ENCODE measurements at regions not wholly inside any gene's neighbourhood (a gene's known extent, or its start where the extent isn't known, plus 50 kb on each side); places are given as distances from the start of the nearest gene placed in this dataset.

DNA sequence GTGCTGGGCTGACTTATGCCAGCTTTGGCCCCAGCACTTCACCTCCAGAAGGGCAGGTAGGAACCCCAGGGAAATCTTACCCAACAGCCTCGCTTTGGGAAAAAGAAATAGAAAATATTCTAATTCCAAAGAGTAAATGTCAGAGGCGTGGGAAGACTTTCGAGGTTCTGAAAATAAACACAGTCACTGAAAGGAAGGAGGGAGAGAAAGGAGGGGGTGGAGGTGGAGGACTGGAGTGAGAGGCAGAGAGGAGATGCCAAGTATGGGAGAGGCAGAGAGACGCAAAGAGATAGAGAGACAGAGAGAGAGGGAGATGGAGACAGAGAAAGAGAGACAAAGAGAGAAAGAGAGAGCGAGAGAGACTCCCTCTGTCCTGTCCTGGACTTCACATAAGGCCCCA lies 395.0 kb downstream of the PTPRU start:
- no peak overlapping the region for H2AFZ ChIP-seq (ENCODE audit: low read length)
- H3K9ac ChIP-seq (ENCODE audit: low read length), result no peak overlapping the region
- no peaks in the 10 kb centered on the region for H3K27me3 ChIP-seq (ENCODE audit: low read length)
- H3K36me3 ChIP-seq (ENCODE audit: insufficient read depth, low read length), result no peaks in the 10 kb centered on the region
- no peak overlapping the region for H3K27ac ChIP-seq (ENCODE audit: low read length)
- no peaks in the 10 kb centered on the region for H3K9me3 ChIP-seq (ENCODE audit: low read length)
- no peaks in the 10 kb centered on the region for H4K20me1 ChIP-seq (ENCODE audit: insufficient read depth, low read depth, low read length)
- H3K4me1 ChIP-seq (ENCODE audit: low read length), result no peaks in the 10 kb centered on the region
- no peak overlapping the region for H3K4me2 ChIP-seq (ENCODE audit: low read depth, low read length, poor library complexity, severe bottlenecking)
- no peak overlapping the region for H3K4me3 ChIP-seq (ENCODE audit: low read length)
- H3K79me2 ChIP-seq (ENCODE audit: low read length), result no peaks in the 10 kb centered on the region
- no peak for DNase-seq
- H3K9me2 ChIP-seq (replicated peaks; ENCODE audit: insufficient read depth, low read length), result no peaks in the 10 kb centered on the region

GRCh38 chr1:29630756-29631155 lies 394.4 kb downstream of the PTPRU start:
- H3K9me2 ChIP-seq (replicated peaks; ENCODE audit: insufficient read depth, low read length), result no peaks in the 10 kb centered on the region
- H3K79me2 ChIP-seq (ENCODE audit: low read length), result no peaks in the 10 kb centered on the region
- no peak overlapping the region for H3K4me2 ChIP-seq (ENCODE audit: low read depth, low read length, poor library complexity, severe bottlenecking)
- no peaks in the 10 kb centered on the region for H3K9me3 ChIP-seq (ENCODE audit: low read length)
- no peaks in the 10 kb centered on the region for H3K27me3 ChIP-seq (ENCODE audit: low read length)
- H4K20me1 ChIP-seq (ENCODE audit: insufficient read depth, low read depth, low read length), result no peaks in the 10 kb centered on the region
- H3K9ac ChIP-seq (ENCODE audit: low read length), result no peak overlapping the region
- H3K36me3 ChIP-seq (ENCODE audit: insufficient read depth, low read length), result no peaks in the 10 kb centered on the region
- DNase-seq, result no peak
- H3K4me3 ChIP-seq (ENCODE audit: low read length), result no peak overlapping the region
- no peak overlapping the region for H2AFZ ChIP-seq (ENCODE audit: low read length)
- no peak overlapping the region for H3K27ac ChIP-seq (ENCODE audit: low read length)
- no peaks in the 10 kb centered on the region for H3K4me1 ChIP-seq (ENCODE audit: low read length)

DNA sequence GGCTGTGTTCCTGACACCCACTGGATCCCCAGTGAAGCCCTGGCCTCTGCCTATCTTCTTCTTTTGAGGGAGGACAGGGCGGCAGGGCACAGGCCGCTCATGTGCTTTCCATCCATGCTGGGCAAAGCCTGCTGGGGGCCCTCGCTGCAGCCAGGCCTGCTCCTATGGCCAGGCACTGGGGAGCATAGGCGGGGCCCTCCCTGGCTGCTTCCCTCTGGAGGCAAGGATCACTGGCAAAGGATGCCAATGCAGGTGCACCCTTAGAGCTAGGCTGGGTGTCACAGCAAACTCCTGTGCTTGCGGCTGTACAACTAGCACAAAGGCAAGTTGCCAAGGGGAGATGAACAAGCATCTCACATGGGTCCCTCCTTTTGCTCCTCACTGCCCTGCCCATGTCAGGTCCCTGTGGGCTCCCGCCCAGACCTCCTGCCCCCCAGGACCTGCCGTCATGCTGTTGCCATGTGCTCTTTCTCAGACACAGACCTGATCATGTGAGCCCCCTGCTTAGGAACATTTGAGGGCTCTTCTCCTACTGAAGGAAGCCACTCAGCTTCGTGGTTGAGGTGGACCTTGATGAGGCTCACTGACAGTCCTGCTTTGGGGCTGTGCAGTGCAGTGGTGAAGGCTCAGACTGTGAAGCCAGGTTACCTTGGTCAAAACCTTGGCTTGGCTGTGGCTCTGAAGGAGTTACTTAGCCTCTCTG lies 393.6 kb downstream of the PTPRU start:
- H3K27me3 ChIP-seq (ENCODE audit: low read length), result no peaks in the 10 kb centered on the region
- H3K79me2 ChIP-seq (ENCODE audit: low read length), result no peaks in the 10 kb centered on the region
- H3K4me3 ChIP-seq (ENCODE audit: low read length), result no peak overlapping the region
- no peak overlapping the region for H3K4me2 ChIP-seq (ENCODE audit: low read depth, low read length, poor library complexity, severe bottlenecking)
- no peak for DNase-seq
- no peaks in the 10 kb centered on the region for H3K9me2 ChIP-seq (replicated peaks; ENCODE audit: insufficient read depth, low read length)
- no peaks in the 10 kb centered on the region for H4K20me1 ChIP-seq (ENCODE audit: insufficient read depth, low read depth, low read length)
- H2AFZ ChIP-seq (ENCODE audit: low read length), result no peak overlapping the region
- H3K36me3 ChIP-seq (ENCODE audit: insufficient read depth, low read length), result no peaks in the 10 kb centered on the region
- H3K9me3 ChIP-seq (ENCODE audit: low read length), result no peaks in the 10 kb centered on the region
- no peaks in the 10 kb centered on the region for H3K4me1 ChIP-seq (ENCODE audit: low read length)
- no peak overlapping the region for H3K9ac ChIP-seq (ENCODE audit: low read length)
- H3K27ac ChIP-seq (ENCODE audit: low read length), result no peak overlapping the region

DNA sequence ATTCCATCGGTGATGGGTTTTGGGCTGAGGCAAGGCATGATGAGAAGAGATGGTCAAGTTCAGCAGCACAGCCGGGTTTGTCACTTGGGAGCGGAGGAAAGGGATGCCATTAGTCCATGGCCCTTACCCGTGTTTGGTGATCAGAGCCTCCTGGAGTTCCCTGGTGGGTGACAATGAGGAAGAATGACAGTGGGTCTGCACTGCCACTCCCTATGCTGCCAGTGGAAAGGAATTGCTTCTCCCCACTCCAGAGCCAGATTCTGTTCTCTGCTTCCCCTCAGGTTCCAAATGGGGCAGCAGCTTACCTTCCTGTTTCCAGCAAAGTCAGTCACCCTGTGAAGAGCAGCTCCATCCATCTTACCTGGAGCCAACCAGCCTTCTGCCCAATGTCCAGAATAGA lies 393.1 kb downstream of the PTPRU start:
- H2AFZ ChIP-seq (ENCODE audit: low read length), result no peak overlapping the region
- no peaks in the 10 kb centered on the region for H4K20me1 ChIP-seq (ENCODE audit: insufficient read depth, low read depth, low read length)
- no peaks in the 10 kb centered on the region for H3K79me2 ChIP-seq (ENCODE audit: low read length)
- DNase-seq, result no peak
- H3K4me1 ChIP-seq (ENCODE audit: low read length), result no peaks in the 10 kb centered on the region
- H3K9me3 ChIP-seq (ENCODE audit: low read length), result no peaks in the 10 kb centered on the region
- no peaks in the 10 kb centered on the region for H3K27me3 ChIP-seq (ENCODE audit: low read length)
- no peak overlapping the region for H3K4me2 ChIP-seq (ENCODE audit: low read depth, low read length, poor library complexity, severe bottlenecking)
- no peaks in the 10 kb centered on the region for H3K36me3 ChIP-seq (ENCODE audit: insufficient read depth, low read length)
- H3K9me2 ChIP-seq (replicated peaks; ENCODE audit: insufficient read depth, low read length), result no peaks in the 10 kb centered on the region
- no peak overlapping the region for H3K9ac ChIP-seq (ENCODE audit: low read length)
- H3K4me3 ChIP-seq (ENCODE audit: low read length), result no peak overlapping the region
- no peak overlapping the region for H3K27ac ChIP-seq (ENCODE audit: low read length)

DNA sequence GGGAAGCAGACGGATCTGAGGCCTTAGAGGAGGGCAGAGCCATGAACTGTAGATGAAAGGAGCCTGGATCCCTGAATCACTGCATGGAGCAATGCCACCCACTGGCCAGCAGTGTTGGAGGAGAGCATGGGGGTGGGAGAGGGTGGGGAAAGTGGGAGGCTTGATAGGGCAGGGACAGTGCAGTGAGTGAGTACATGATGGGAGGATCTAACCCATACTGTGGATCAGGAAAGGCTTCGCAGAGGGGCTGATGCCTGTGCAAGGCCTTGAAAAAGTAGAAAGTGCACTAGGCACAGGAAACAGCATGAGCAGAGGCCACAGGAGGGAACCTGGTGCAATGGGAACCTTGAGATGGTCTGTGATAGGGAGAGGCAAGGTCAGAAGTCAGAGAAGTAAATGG lies 391.9 kb downstream of the PTPRU start:
- no peak overlapping the region for H3K27ac ChIP-seq (ENCODE audit: low read length)
- no peaks in the 10 kb centered on the region for H3K4me1 ChIP-seq (ENCODE audit: low read length)
- H3K36me3 ChIP-seq (ENCODE audit: insufficient read depth, low read length), result no peaks in the 10 kb centered on the region
- H3K79me2 ChIP-seq (ENCODE audit: low read length), result no peaks in the 10 kb centered on the region
- H3K27me3 ChIP-seq (ENCODE audit: low read length), result no peaks in the 10 kb centered on the region
- no peak overlapping the region for H3K4me2 ChIP-seq (ENCODE audit: low read depth, low read length, poor library complexity, severe bottlenecking)
- no peak overlapping the region for H2AFZ ChIP-seq (ENCODE audit: low read length)
- no peak for DNase-seq
- H4K20me1 ChIP-seq (ENCODE audit: insufficient read depth, low read depth, low read length), result no peaks in the 10 kb centered on the region
- no peaks in the 10 kb centered on the region for H3K9me3 ChIP-seq (ENCODE audit: low read length)
- no peak overlapping the region for H3K4me3 ChIP-seq (ENCODE audit: low read length)
- H3K9me2 ChIP-seq (replicated peaks; ENCODE audit: insufficient read depth, low read length), result no peaks in the 10 kb centered on the region
- no peak overlapping the region for H3K9ac ChIP-seq (ENCODE audit: low read length)

GRCh38 chr1:29626726-29627125 lies 390.4 kb downstream of the PTPRU start:
- H4K20me1 ChIP-seq (ENCODE audit: insufficient read depth, low read depth, low read length), result no peaks in the 10 kb centered on the region
- H3K4me2 ChIP-seq (ENCODE audit: low read depth, low read length, poor library complexity, severe bottlenecking), result no peak overlapping the region
- no peak overlapping the region for H3K4me3 ChIP-seq (ENCODE audit: low read length)
- no peak overlapping the region for H3K9ac ChIP-seq (ENCODE audit: low read length)
- H3K79me2 ChIP-seq (ENCODE audit: low read length), result no peaks in the 10 kb centered on the region
- no peak overlapping the region for H3K27ac ChIP-seq (ENCODE audit: low read length)
- no peaks in the 10 kb centered on the region for H3K36me3 ChIP-seq (ENCODE audit: insufficient read depth, low read length)
- no peaks in the 10 kb centered on the region for H3K27me3 ChIP-seq (ENCODE audit: low read length)
- H3K4me1 ChIP-seq (ENCODE audit: low read length), result no peaks in the 10 kb centered on the region
- no peaks in the 10 kb centered on the region for H3K9me2 ChIP-seq (replicated peaks; ENCODE audit: insufficient read depth, low read length)
- no peak overlapping the region for H2AFZ ChIP-seq (ENCODE audit: low read length)
- no peaks in the 10 kb centered on the region for H3K9me3 ChIP-seq (ENCODE audit: low read length)
- no peak for DNase-seq

DNA sequence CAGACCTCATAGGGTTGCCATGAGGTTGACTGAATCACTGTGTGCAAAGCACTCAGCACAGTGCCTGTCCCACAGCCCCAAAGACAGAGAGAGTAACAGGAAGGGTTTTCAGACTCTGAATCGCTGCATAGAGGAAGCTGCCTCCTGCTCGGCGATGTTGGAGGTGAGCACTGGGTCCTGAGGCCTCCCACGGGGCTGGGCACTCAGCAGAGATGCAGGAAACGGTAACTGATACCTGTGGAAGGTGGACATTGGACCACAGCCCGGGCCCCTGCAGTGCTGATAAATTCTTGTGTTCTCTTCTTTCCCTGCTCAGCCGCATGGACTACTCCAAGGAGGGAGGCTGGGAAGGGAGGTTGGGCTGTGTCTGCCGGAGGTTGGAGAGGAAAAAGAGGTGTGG lies 389.7 kb downstream of the PTPRU start:
- Histone ChIP-seq H3K4me1 (ENCODE audit: low read length) (no peaks in the 10 kb centered on the region), H3K9me3 (ENCODE audit: low read length) (no peaks in the 10 kb centered on the region), H3K27me3 (ENCODE audit: low read length) (no peaks in the 10 kb centered on the region), H3K4me2 (ENCODE audit: low read depth, low read length, poor library complexity, severe bottlenecking) (no peak overlapping the region), H3K36me3 (ENCODE audit: insufficient read depth, low read length) (no peaks in the 10 kb centered on the region), H3K79me2 (ENCODE audit: low read length) (no peaks in the 10 kb centered on the region), H3K9me2 (replicated peaks; ENCODE audit: insufficient read depth, low read length) (no peaks in the 10 kb centered on the region), H4K20me1 (ENCODE audit: insufficient read depth, low read depth, low read length) (no peaks in the 10 kb centered on the region), H3K9ac (ENCODE audit: low read length) (no peak overlapping the region), H3K4me3 (ENCODE audit: low read length) (no peak overlapping the region), H2AFZ (ENCODE audit: low read length) (no peak overlapping the region), H3K27ac (ENCODE audit: low read length) (no peak overlapping the region)
- DNase-seq, result no peak

GRCh38 chr1:29625084-29625420 lies 388.7 kb downstream of the PTPRU start:
- no peaks in the 10 kb centered on the region for H3K79me2 ChIP-seq (ENCODE audit: low read length)
- no peak overlapping the region for H3K9ac ChIP-seq (ENCODE audit: low read length)
- H3K27me3 ChIP-seq (ENCODE audit: low read length), result no peaks in the 10 kb centered on the region
- H2AFZ ChIP-seq (ENCODE audit: low read length), result no peak overlapping the region
- no peaks in the 10 kb centered on the region for H3K4me1 ChIP-seq (ENCODE audit: low read length)
- H3K4me2 ChIP-seq (ENCODE audit: low read depth, low read length, poor library complexity, severe bottlenecking), result no peak overlapping the region
- no peaks in the 10 kb centered on the region for H3K9me3 ChIP-seq (ENCODE audit: low read length)
- no peaks in the 10 kb centered on the region for H3K36me3 ChIP-seq (ENCODE audit: insufficient read depth, low read length)
- no peaks in the 10 kb centered on the region for H3K9me2 ChIP-seq (replicated peaks; ENCODE audit: insufficient read depth, low read length)
- H3K27ac ChIP-seq (ENCODE audit: low read length), result no peak overlapping the region
- DNase-seq, result no peak
- no peak overlapping the region for H3K4me3 ChIP-seq (ENCODE audit: low read length)
- no peaks in the 10 kb centered on the region for H4K20me1 ChIP-seq (ENCODE audit: insufficient read depth, low read depth, low read length)
